NCI-H510A treated with DMSO at 0.1 percent for 48 hours (cell line): ENCODE measurements at regions not wholly inside any gene's neighbourhood (a gene's known extent, or its start where the extent isn't known, plus 50 kb on each side); places are given as distances from the start of the nearest gene placed in this dataset.

Source experiments
- DNase-seq: peaks from one replicate; lab custom pipeline; 2025; lab: John Stamatoyannopoulos, UW

DNA sequence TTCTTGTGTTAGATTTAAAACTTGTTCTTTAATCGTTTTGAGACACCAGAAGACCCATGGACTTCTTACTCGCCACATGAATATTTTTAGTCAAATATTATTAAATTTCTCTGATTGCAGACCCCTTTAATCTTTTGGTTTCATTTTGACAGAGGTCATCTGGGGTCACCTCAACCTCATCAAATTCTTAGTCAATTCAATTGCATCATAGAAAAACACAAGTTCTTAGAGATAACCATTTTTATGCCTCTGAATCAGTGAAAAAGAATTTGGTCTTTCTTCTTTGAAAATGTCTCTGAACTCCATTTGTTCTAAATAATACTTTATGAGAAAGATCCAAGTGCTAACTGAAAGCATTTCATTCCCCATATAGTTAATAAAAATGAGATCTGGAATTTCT, 55.2 kb upstream of the CBLN4 start:
- no peak for DNase-seq

DNA sequence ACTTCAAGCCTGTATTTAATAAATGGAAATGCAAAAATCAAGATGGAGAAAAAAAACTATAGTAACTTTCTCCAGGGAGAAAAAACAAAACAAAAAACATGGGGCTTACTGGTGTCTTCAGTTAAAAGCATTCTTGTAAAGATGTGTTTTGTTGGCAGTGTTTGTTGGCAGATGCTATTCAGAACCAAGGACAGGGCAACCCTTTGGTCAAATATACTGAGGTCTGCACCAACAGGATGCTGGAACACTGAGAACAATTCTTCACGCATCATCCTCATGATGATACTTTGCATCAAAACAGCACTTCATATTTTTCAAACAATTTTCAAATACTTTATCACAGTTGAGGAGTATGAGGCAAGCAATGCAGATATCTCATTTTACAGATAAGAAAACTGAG, 63.7 kb upstream of the CBLN4 start:
- no peak for DNase-seq

DNA sequence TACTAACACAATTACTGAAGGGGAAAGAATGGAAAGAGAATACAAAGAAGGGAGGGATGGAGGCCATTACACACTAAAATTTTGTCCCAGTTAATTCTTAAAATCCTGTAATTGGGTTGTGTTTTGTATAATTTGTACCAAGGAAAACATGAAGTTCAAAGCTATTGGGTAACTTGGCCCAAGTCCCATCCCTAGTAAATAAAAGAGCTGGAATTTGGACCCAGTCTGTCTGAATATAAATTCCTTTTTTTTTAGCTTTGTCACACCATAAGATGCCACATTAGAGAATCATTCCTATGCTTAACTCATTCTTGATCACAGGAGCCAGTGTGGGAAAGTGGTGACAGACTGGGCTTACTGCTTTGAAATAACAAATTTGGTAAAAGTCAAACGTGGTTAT, 66.8 kb upstream of the CBLN4 start:
- no peak for DNase-seq

GRCh38 chr20:56088375-56088774, 83.1 kb upstream of the CBLN4 start:
- DNase-seq = no peak

DNA sequence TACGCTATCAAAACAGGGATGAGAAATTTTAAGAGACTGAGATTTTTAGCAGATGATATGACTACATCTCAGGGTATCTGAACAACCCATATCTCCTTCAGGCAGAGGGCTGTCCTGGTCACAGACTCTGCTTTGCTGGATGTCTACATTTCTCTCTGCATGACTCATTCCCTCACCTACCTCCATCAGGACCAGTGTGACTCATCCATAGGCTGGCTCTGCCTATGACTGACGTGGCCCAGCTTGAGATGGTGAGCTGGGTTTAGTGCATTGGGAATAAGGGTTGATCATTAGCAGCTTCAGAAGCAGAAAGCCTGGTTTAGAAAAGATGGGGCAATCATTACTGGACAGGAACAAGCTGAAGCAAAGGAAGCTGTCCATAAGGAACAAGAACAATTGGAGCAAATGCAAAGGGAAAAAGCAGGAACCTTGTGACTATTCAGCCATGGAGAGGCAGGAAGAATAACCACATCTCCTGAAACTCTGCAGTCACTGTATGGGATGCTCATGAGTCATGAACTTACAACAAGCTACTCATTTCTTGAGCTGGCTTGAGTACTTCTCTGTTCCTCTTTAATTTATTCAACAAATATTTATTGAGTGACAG, 86.4 kb upstream of the CBLN4 start:
- DNase-seq = no peak

- DNase-seq = no peak
Measured at GRCh38 chr20:56094228-56094627, 88.9 kb upstream of the CBLN4 start.

DNA sequence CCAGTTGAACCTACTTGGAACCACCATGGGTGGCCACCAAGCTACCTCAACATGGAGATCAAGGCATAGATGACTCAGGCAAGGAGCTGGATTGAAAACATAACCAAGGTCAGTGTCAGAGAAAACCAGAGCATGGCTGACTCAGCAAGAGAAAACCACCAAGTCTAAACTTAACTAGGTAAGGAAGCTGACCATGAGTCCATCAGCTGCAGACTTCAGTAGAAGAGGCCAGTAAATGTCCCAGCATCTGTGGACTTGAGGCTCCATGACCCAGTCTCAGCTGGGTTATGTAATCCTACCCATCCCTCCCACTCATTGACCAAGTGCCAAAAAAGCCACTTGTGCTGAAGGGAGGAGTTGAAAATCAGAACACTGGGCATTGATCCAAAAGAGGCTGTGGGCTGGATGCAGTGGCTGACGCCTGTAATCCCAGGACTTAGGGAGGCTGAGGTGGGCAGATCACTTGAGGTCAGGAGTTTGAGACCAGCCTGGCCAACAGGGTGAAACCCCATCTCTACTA, 93.7 kb upstream of the CBLN4 start:
- no peak for DNase-seq

DNA sequence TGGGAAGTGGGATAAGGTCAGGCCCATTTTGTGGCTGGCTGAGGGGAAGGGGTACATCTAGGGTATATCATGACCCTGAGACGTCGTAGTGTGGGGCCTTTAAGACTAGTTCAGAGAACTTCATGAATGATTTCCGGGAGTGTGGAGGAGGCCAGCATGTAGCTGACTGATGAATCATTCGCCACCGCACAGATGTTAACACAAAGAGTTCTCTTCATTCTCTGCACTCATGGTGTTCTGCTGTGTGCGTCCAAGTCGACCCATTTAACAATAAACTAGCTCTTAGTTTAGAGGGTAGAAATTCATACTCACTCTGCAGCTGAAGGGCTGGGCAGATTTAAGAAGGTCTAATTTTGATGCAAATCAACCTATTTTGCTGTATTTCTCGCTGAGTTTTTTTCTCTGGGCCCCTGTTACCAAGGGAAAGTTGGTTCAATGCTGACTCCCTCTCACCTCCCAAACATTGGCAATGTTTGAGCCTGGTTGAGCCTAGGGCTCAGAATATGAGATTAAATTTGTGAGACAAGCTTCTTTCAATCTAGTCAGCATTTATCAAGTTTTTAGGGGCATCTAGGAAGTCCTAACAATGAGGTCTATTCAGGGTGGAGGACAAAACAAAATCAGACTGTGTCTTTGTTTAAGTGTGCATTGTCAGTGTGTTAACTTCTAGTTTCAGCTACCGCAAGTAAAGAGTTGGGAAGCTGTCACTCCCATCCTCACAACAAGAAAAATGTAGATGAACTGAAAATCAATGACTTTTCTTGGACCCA, 106.8 kb upstream of the CBLN4 start:
- no peak for DNase-seq

DNA sequence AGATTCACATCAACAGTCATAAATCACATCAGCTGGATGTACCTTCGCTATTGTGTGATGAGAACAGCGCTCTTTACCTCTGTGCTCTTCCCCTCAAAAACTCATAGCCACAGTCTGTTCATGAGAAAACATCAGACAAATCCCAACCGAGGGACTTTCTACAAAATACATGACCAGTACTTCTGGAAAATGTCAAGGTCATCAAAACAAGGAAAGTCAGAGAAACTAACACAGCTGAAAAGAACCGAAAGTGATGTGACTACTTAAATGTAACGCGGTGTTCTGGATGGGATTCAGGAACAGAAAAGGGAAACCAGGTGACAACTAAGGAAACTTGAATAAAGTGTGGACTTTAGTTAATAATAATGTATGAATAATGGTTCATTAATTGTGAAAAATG, 112.0 kb upstream of the CBLN4 start:
- DNase-seq = no peak

GRCh38 chr20:56121850-56122249, 116.5 kb upstream of the CBLN4 start:
- no peak for DNase-seq

- no peak for DNase-seq
Measured at GRCh38 chr20:56143759-56144158, 104.8 kb upstream of the MC3R start.

- DNase-seq = no peak
Measured at GRCh38 chr20:56151834-56152233, 96.7 kb upstream of the MC3R start.

DNA sequence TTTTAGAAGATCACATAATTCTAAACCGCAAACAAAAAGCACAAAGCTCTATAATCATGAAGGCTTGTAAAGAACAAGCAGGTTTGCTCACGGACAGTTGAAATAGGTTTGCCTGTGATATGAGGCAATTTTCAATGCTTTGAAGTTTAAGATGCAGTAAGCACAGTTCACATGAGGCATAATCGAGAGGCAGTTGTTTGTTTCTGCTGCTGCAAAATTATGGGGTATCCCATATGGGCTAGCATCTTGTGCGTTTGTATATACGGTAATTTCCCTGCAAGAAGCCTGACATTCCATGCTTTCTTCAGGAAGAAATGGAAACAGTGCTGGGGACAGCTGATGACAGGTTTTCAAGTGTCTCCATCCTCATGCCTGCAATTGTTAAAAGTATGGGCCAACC, 94.6 kb upstream of the MC3R start:
- DNase-seq = no peak

DNA sequence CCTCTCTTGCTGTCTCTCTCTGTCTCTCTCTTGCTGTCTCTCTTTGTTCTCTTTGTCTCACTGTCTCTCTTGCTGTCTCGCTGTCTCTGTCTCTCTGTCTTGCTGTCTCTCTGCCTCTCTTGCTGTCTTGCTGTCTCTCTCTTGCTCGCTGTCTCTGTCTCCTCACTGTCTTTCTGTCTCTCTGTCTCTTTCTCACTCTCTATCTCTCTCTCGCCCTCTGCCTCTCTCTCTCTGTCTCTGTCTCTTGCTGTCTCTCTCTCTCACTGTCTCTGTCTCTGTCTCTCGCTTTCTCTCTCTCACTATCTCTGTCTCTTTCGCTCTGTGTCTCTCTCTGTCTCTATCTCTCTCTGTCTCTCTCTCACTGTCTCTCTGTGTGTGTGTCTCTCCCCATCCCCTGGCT, 92.9 kb upstream of the MC3R start:
- no peak for DNase-seq

DNA sequence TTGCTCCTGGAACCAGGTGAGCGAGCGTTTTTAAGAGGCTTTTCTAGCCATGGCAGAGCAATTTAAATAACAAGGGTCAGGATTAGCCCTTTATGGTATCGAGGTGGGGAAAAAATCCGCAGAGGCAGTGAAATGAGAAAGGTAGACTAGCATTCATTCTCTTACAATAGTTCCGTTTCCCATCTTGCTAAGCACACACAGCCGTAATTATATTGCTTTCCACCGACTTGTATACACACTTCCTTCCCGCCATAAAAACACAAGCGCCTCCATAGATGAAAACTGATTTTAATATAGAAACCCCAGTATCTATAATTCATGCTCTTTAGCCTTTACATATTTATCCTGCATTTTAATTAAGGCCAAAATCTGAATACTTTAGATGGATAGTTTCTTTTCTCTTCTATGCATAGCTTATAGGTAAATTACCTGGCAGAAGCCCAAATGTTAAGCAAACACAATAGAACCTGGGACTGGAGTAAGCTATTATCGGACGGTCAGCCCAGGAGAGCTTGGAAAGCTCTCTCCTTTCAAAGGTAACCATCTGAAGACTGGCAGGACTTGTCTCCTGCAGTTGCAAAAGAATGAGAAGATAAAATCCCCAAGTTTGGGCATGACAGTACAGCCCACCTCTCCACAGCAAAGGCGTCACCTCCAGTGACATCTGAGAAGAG, 90.9 kb upstream of the MC3R start:
- DNase-seq = no peak

DNA sequence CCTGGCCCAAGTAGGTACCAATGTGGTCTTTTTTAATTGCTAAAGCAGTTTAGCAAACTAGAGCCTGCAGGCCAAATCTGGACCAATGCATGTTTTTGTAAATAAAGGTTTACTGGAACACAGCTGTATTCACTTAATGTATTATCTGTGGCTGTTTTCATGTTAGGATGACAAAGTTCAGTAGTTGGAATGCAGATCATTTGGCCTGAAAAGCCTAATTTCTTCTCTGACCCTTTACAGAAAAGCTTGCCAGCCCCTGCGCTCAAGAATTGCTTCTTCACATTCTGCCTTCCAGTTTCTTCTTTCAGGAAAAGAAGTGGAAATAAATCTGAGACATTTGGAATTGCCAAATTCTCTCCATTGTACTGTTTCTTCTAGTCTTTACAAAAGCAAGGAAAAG, 90.0 kb upstream of the MC3R start:
- no peak for DNase-seq

GRCh38 chr20:56160956-56161355, 87.6 kb upstream of the MC3R start:
- DNase-seq = no peak

- DNase-seq = no peak
Measured at GRCh38 chr20:56163806-56164205, 84.7 kb upstream of the MC3R start.

- peak; percentile 0 for DNase-seq
Measured at GRCh38 chr20:56166781-56167465, 81.6 kb upstream of the MC3R start.

DNA sequence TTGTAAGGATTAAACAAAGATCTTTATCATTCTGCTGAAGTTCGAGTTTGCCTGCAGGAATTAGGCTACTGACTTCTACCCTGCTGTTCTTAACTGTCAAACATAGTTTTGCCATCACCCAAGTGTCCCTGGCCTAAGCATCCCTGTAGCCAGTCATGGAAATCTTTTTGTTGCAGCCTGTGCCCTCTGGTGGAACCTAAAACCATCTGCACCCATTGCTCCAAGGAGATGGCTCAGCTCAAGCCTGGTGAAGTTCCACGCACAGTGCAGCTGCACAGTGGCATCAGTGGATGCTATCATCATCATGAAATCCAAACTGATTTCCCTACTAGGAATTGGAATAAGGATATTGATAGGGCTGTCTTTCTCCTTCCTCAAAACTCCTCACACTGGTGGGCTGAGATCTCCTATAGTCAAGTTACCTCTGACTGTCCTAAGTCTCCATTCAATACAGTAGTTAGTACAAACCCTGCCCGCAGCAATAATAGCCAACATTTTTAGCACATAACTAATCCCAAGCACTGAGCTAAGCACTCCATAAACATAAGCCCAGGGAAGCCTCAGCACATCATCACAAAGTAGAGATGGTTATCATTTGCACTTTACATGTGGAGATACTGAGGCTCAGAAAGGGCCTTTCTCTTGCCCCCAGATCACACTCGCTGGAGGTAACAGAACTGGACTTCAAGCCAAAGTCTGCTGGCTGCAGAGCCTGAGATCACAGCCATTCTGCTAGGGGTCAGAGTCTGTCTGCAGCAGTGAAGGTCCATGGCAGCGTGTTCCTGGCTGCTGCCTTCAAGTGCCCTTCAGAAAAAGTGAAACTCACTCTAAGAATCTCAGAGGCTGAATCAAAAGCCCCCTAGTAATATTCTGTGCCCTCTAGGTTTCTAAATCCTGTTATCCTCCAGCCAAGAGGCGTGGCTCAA, 77.2 kb upstream of the MC3R start:
- no peak for DNase-seq

DNA sequence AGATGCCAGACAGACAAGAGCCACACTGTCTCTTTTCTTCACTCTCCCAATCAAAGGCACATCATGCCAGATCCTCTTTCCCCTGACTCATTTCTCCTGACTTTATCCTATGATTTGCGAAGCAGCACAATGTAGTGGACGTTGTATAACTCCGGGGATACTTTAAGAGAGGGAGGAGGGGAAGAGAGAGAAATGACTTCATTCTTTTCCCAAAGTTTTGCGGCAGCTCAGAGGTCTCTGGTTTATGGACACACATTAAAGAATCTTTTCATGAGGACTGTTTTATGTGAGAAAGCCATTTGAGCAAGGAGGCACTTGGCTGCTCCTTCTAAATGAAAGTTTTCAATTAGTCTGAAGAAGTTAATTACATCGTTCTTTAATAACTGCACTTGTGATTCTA, 75.1 kb upstream of the MC3R start:
- no peak for DNase-seq

DNA sequence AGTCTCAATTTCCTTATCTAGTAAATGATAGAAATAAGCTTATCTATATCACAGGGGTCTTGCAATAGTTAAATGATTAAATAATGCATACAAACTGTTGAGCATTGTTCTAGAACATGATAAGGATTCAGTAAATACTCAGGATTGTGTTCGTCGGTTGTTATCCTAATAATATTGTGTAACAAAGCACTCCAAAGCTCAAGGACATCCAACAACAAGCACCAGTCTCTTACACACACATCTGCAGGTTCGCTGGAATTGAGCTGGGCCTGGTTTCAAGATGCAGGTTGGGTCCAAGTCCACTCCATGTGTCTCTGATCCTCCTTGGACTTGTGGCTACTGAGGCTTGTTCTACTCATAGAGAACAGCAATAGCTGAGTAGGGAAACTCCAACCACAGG, 74.1 kb upstream of the MC3R start:
- no peak for DNase-seq
